ENCODE measurements at regions not wholly inside any gene's neighbourhood (a gene's known extent, or its start where the extent isn't known, plus 50 kb on each side); places are given as distances from the start of the nearest gene placed in this dataset.
"Not testable (repeated sequence)": the region's sequence is repeated elsewhere in the genome, so short reads cannot be mapped to it uniquely, and the experiment has no call there.

GRCh38 chr16:16887193-16887592 lies 508.3 kb downstream of the NPIPA7 start:
- no peak for FAIRE-seq

DNA sequence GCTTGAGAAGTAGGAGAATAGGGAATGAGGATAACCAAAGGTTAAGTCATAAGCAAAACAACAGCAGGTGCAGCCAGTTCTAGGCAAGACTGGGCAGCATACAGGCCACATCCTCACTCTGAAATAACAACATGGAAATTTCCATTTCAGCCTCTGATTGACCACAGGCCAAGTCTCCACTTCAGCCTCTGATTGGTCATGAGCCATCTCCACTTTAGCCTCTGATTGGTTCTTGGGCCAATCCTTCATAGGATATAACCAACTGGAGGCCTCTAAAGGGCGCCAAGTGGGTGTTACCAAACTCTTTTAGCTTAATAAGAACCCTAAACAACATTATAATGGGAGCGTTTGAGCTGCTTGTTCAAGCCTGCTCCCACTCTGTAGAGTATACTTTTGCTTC lies 512.0 kb downstream of the NPIPA7 start:
- no peak for FAIRE-seq

DNA sequence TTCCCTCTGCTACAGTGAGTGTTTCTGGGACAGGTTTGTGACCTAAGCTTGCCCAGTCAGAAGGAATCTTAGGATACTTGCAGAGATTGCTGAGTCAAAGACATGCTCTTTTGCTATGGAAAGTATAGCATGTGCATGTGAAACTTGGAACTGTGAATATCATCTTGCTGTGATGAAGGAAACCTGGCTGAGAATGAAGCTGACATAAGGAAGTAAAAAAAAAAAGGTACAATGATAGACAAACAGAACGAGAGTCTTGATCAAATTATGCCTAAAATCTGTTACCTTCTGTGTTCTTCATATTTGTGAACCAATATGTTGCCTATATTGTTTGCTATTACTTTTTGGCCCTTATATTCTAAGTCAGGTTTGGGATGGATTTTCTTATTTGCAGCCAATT lies 525.7 kb downstream of the NPIPA7 start:
- no peak for FAIRE-seq

DNA sequence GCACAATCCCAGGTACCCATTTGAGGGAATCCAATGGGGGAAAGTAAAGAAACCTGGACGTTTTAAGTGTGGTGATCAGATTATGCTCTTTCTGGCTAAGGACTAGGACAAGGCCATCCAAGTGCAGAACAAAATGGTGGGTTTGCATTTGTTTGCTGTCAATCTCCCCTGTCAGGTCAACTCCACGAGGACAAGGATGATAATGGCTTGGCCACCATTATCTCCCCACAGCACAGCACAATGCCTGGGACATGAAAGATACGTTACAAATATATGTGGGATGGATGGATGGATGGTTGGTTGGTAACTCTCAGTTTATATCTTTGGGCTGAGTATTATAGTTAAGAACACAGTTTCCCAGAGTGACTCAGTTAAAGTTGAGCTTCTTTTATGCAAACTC lies 526.9 kb downstream of the NPIPA7 start:
- FAIRE-seq, result no peak

DNA sequence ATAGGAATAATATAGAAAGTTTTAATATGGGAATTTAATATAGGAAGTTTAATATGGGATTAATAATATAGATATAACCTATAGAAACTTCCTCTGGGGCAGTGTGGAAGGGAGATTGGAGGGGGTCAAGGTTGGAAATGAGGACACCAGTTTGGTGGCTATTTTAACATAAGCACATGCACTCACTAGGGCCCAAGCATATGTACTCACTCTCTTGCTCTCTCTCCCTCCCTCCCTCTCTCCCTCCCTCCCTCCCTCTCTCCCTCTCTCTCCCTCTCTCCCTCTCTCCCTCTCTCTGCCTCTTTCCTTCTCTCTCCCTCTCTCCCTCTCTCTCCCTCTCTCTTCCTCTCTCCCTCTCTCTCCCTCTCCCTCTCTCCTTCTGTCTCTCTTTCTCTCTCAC lies 528.1 kb downstream of the NPIPA7 start:
- no peak for FAIRE-seq

GRCh38 chr16:16908077-16908476 lies 529.1 kb downstream of the NPIPA7 start:
- no peak for FAIRE-seq

GRCh38 chr16:16909126-16909525 lies 530.2 kb downstream of the NPIPA7 start:
- FAIRE-seq, result no peak

GRCh38 chr16:16910666-16911065 lies 531.7 kb downstream of the NPIPA7 start:
- no peak for FAIRE-seq

DNA sequence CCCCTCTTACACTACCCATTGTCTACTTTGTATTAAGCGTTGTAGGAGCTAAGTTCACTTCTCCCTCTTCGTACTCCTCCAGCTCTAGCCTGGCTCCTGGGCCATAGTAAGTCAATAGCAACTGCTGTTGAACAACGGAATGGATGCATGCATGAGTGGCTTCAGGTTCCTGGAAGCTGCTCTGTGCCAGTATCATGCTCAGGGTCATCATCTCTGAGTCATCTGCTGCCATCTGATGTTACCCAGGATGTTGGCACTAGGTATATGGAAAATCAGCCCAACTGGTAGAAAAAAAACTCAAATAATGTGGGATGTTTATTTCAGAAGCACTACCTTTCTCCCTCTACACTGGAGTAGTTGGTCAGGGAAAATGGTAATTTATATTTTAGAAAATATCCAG lies 536.8 kb downstream of the NPIPA7 start:
- no peak for FAIRE-seq

DNA sequence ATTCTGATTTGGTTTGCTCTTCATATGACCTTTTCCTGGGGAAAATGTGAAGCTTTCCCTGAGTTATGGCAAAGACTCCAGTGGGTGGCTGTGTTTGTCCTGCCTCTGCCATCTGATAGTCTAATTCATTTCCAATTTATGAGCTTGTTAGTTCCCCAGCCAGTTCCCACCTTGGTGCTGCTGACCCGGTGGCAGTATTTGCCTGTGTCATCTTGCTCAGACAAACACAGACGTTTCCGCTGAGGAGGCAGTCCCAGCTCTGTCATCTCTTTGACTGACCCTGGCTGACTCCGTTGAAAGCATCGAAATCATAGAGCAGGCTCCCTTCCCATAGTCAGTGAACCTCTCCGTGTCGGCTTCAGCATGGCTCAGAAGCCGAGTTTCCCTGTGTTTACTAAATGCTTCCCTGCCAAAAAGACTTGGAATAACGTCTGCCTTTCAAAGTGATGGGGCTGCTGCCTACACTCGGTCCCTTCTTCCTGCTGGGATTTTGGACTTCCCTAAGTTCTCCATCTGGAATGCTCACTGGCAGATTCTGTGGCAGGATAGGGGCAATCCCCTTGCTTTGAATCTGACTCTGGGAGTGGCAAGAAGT lies 538.3 kb downstream of the NPIPA7 start:
- FAIRE-seq, result no peak

- no peak for FAIRE-seq
Measured at GRCh38 chr16:16923479-16923878, 544.5 kb downstream of the NPIPA7 start.

- FAIRE-seq, result no peak
Measured at GRCh38 chr16:16924613-16925012, 545.7 kb downstream of the NPIPA7 start.

DNA sequence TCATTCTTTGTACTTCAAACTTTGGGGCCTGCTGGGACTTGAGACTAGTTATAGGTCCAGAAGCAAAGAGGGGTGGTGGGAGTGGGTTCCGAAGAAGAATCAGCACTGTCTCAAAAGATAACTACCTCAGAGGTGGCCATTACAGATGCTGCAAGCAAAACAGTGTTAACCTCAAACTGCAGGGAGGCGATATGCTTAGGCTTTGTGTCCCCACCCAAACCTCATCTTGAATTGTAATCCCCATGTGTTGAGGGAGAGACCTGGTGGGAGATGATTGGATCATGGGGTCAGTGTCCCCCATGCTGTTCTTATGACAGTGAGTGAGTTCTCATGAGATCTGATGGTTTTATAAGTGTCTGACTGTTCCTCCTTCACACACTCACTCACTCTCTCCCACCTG lies 545.3 kb downstream of the XYLT1 start:
- no peak for FAIRE-seq

GRCh38 chr16:16928532-16929109 lies 542.1 kb downstream of the XYLT1 start:
- no peak for FAIRE-seq

- FAIRE-seq, result no peak
Measured at GRCh38 chr16:16930309-16931000, 540.3 kb downstream of the XYLT1 start.

DNA sequence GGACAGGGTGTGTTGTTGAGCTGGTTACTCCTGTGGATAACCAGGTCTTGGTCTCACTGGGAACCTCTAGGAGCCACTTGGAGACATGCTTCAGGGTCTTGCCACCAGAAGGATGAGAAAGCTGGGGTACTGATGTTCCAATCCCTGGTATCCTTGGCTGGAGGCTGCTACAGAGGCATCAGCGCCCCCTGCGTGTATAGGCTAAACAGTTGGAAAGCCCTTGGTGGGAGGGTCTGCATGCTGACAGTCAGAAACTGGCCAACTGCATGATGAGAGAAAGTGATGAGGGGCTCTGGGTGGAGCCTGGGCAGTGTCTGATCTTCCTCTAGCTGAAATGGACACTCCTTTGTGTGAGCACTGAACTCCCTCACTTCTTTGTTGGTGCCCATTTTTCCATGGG lies 536.9 kb downstream of the XYLT1 start:
- FAIRE-seq, result no peak

- FAIRE-seq, result no peak
Measured at GRCh38 chr16:16934660-16935059, 536.1 kb downstream of the XYLT1 start.

DNA sequence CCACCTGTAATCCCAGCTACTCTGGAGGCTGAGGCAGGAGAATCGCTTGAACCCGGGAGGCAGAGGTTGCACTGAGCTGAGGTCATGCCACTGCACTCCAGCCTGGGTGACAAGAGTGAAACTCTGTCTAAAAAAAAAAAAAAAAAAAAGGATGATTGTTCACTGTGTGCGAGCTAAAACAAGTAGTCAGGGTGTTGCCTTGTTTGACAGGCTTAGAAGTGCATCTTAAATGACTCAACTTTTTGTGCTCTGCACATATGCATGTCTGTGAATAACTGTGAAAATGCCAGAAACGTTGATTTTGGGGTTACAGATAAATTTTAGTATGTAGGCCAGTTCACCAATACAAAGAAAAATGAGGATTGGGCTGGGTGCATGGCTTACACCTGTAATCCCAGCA lies 534.9 kb downstream of the XYLT1 start:
- not testable (repeated sequence) for FAIRE-seq

- no peak for FAIRE-seq
Measured at GRCh38 chr16:16937576-16937975, 533.2 kb downstream of the XYLT1 start.

GRCh38 chr16:16938009-16938408 lies 532.8 kb downstream of the XYLT1 start:
- no peak for FAIRE-seq

DNA sequence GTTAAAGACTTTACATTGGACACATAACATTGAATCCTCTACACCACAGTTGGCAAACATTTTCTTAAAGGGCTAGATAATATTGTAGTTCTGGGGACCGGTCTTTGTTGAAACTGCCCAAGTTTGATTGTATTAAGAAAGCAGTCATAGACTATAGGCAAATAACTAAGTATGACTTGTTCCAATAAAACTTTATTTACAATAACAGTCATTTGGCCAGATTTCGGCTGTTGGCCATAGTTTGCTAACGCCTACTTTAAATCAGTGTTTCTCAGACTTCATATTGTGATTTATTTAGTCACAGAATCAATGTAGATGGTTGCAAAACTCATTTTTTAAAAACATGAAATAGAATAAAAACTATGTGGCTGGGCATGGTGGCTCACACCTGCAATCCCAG lies 531.8 kb downstream of the XYLT1 start:
- no peak for FAIRE-seq

DNA sequence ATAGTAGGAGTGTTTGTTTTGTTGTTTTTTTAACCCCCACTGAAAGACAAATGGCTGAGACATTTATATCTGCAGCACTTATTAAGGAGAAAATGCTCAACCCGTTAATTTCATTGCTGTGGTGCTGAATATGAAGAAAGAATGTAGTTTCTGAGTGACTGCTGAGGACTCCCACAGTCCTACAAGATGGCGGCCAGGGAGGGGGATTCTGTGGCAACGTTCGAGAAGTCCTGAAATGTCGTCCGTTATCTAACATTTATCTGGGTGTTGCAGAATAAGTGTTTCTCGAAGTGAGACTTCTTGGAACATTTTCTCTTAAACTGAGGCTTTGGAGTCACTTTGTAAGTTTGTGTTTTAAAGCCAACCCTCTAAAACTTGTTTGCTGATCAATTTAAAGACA lies 530.4 kb downstream of the XYLT1 start:
- no peak for FAIRE-seq

DNA sequence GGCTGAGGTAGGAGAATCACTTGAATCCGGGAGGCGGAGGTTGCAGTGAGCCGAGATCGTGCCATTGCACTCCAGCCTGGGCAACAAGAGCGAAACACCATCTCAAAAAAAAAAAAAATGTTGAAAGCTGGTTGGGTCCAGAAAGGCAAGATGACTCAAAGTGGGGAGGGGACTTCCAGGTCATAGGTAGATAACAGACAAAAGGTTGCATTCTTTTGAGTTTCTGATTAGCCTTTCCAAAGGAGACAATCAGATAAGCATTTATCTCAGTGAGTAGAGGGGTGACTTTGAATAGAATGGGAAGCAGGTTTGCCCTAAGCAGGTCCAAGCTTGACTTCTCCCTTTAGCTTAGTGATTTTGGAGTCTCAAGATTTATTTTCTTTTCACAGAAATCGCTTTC lies 527.9 kb downstream of the XYLT1 start:
- FAIRE-seq, result not testable (repeated sequence)

DNA sequence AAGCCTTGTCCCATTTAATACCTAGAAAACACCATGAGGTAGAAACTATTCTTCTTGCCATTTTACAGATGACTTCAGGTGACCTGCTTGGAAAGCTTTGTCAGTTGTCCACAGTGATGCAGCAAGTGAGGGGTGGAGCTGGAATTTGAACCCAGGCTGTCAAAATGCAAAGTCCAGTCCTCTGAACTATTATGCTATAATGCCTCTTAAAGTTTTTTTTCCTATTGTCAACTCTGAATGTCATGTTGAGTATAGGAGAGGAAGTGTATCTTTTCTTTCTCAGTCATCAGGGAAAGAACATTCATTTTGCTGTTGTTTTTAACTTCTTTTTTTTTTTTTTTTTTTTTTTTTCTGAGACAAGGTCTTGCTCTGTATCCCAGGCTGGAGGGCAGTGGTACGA lies 525.6 kb downstream of the XYLT1 start:
- no peak for FAIRE-seq

GRCh38 chr16:16956376-16956775 lies 514.4 kb downstream of the XYLT1 start:
- FAIRE-seq, result no peak
